Activated naive CD4-positive, alpha-beta T cell treated with anti-CD3 and anti-CD28 coated beads for 36 hours (primary cell): ENCODE measurements at regions not wholly inside any gene's neighbourhood (a gene's known extent, or its start where the extent isn't known, plus 50 kb on each side); places are given as distances from the start of the nearest gene placed in this dataset.
"Not testable (repeated sequence)": the region's sequence is repeated elsewhere in the genome, so short reads cannot be mapped to it uniquely, and the experiment has no call there.

Experiments
- CTCF ChIA-PET: fragments of 350-600 bp; sonication (Branson Sonifier 250); formaldehyde crosslinking; loops from one replicate; lab custom pipeline; 2021; ENCODE audit warnings: antibody characterized with exemption; lab: Charles Lee
- DNase-seq: peaks from one replicate; pipeline ENCODE4 v3.0.0-alpha.2; 2020
- H3K27ac Mint-ChIP-seq: one replicate; pipeline ENCODE4 v1.8.0; 2021; ENCODE audit warnings: mild to moderate bottlenecking, mixed read lengths
- H3K27me3 Mint-ChIP-seq: one replicate; pipeline ENCODE4 v1.8.0; 2021; ENCODE audit warnings: low read depth, mixed read lengths
- H3K36me3 Mint-ChIP-seq: one replicate; pipeline ENCODE4 v1.8.0; 2021; ENCODE audit warnings: low read depth, mixed read lengths
- H3K4me1 Mint-ChIP-seq: one replicate; pipeline ENCODE4 v1.8.0; 2021; ENCODE audit warnings: low read depth, mixed read lengths
- H3K4me3 Mint-ChIP-seq: one replicate; pipeline ENCODE4 v1.8.0; 2021; ENCODE audit warnings: mild to moderate bottlenecking, moderate library complexity, mixed read lengths
- H3K9me3 Mint-ChIP-seq: one replicate; pipeline ENCODE4 v1.8.0; 2021; ENCODE audit warnings: mixed read lengths
- intact Hi-C: fragments of 100-400 bp; cut with micrococcal nuclease; formaldehyde crosslinking; loops from one replicate; pipeline ENCODE4 v1.15.1; 2023

GRCh38 chr9:17083258-17083657 lies 51.6 kb upstream of the CNTLN start:
- DNase-seq, result no peak
- peaks cover 1% of the 10 kb centered on the region for H3K9me3 Mint-ChIP-seq
- CTCF ChIA-PET, result no interaction called here
- H3K36me3 Mint-ChIP-seq, result no peaks in the 10 kb centered on the region
- no peak overlapping the region for H3K27ac Mint-ChIP-seq
- H3K4me1 Mint-ChIP-seq, result no peaks in the 10 kb centered on the region
- no peaks in the 10 kb centered on the region for H3K27me3 Mint-ChIP-seq
- intact Hi-C loops, result no loop called here
- no peak overlapping the region for H3K4me3 Mint-ChIP-seq

- H3K9me3 Mint-ChIP-seq, result peaks cover 1% of the 10 kb centered on the region
- DNase-seq, result no peak
- CTCF ChIA-PET, result no interaction called here
- H3K27me3 Mint-ChIP-seq, result no peaks in the 10 kb centered on the region
- H3K4me1 Mint-ChIP-seq, result no peaks in the 10 kb centered on the region
- H3K36me3 Mint-ChIP-seq, result no peaks in the 10 kb centered on the region
- intact Hi-C loops, result no loop called here
- no peak overlapping the region for H3K4me3 Mint-ChIP-seq
- H3K27ac Mint-ChIP-seq, result no peak overlapping the region
Measured at GRCh38 chr9:17082343-17083064, 52.3 kb upstream of the CNTLN start.

- H3K4me1 Mint-ChIP-seq, result no peaks in the 10 kb centered on the region
- intact Hi-C loops, result no loop called here
- CTCF ChIA-PET, result no interaction called here
Measured at GRCh38 chr9:17081814-17082213, 53.0 kb upstream of the CNTLN start.

GRCh38 chr9:17081351-17081750 lies 53.5 kb upstream of the CNTLN start:
- no peaks in the 10 kb centered on the region for H3K36me3 Mint-ChIP-seq
- CTCF ChIA-PET, result no interaction called here
- no peaks in the 10 kb centered on the region for H3K27me3 Mint-ChIP-seq
- DNase-seq, result no peak
- peaks cover 1% of the 10 kb centered on the region for H3K9me3 Mint-ChIP-seq
- no peak overlapping the region for H3K27ac Mint-ChIP-seq
- H3K4me3 Mint-ChIP-seq, result no peak overlapping the region
- no peaks in the 10 kb centered on the region for H3K4me1 Mint-ChIP-seq
- intact Hi-C loops, result no loop called here

More at GRCh38 chr9:17081814-17082213, 53.0 kb upstream of the CNTLN start:
- no peak for DNase-seq
- no peak overlapping the region for H3K27ac Mint-ChIP-seq
- no peaks in the 10 kb centered on the region for H3K36me3 Mint-ChIP-seq
- no peak overlapping the region for H3K4me3 Mint-ChIP-seq
- H3K9me3 Mint-ChIP-seq, result peaks cover 1% of the 10 kb centered on the region
- H3K27me3 Mint-ChIP-seq, result no peaks in the 10 kb centered on the region

- CTCF ChIA-PET, result no interaction called here
- H3K4me3 Mint-ChIP-seq, result no peak overlapping the region
- H3K9me3 Mint-ChIP-seq, result no peaks in the 10 kb centered on the region
- intact Hi-C loops, result no loop called here
- no peaks in the 10 kb centered on the region for H3K36me3 Mint-ChIP-seq
- no peak for DNase-seq
- no peaks in the 10 kb centered on the region for H3K27me3 Mint-ChIP-seq
- no peak overlapping the region for H3K27ac Mint-ChIP-seq
- H3K4me1 Mint-ChIP-seq, result no peaks in the 10 kb centered on the region
Measured at GRCh38 chr9:17075758-17076485, 58.9 kb upstream of the CNTLN start.

GRCh38 chr9:17075146-17075757 lies 59.6 kb upstream of the CNTLN start:
- CTCF ChIA-PET, result no interaction called here
- Mint-ChIP-seq H3K27me3 (no peaks in the 10 kb centered on the region), H3K27ac (no peak overlapping the region), H3K4me1 (no peaks in the 10 kb centered on the region), H3K4me3 (no peak overlapping the region), H3K36me3 (no peaks in the 10 kb centered on the region), H3K9me3 (no peaks in the 10 kb centered on the region)
- no peak for DNase-seq
- intact Hi-C loops, result no loop called here

GRCh38 chr9:17072563-17072962 lies 62.3 kb upstream of the CNTLN start:
- H3K27ac Mint-ChIP-seq, H3K4me3 Mint-ChIP-seq, DNase-seq, intact Hi-C loops, H3K27me3 Mint-ChIP-seq, H3K4me1 Mint-ChIP-seq, H3K9me3 Mint-ChIP-seq, H3K36me3 Mint-ChIP-seq: not testable (repeated sequence)
- CTCF ChIA-PET, result interaction anchor here (1.3 kb wide), 1 partner anchor 9 kb away, joined by 3 read pairs; no protein-coding TSS in a partner anchor

GRCh38 chr9:17068671-17069070 lies 66.2 kb upstream of the CNTLN start:
- H3K27ac Mint-ChIP-seq, result no peak overlapping the region
- no peak overlapping the region for H3K4me3 Mint-ChIP-seq
- no peaks in the 10 kb centered on the region for H3K36me3 Mint-ChIP-seq
- no peaks in the 10 kb centered on the region for H3K4me1 Mint-ChIP-seq
- peaks cover 2% of the 10 kb centered on the region for H3K27me3 Mint-ChIP-seq
- intact Hi-C loops, result loop anchor here (10.0 kb wide), 1 partner anchor 1194 kb away; no protein-coding TSS in a partner anchor
- H3K9me3 Mint-ChIP-seq, result no peaks in the 10 kb centered on the region
- CTCF ChIA-PET, result no interaction called here
- DNase-seq, result no peak

- no peak for DNase-seq
- Mint-ChIP-seq H3K27ac (no peak overlapping the region), H3K4me3 (no peak overlapping the region), H3K27me3 (peaks cover 2% of the 10 kb centered on the region), H3K4me1 (no peaks in the 10 kb centered on the region), H3K36me3 (no peaks in the 10 kb centered on the region), H3K9me3 (no peaks in the 10 kb centered on the region)
- CTCF ChIA-PET, result interaction anchor here (1.1 kb wide), 1 partner anchor 17 kb away, joined by 4 read pairs; no protein-coding TSS in a partner anchor
- intact Hi-C loops, result loop anchor here (10.0 kb wide), 1 partner anchor 1190 kb away; no protein-coding TSS in a partner anchor
Measured at GRCh38 chr9:17065062-17065461, 69.8 kb upstream of the CNTLN start.

- Mint-ChIP-seq H3K27me3 (peaks cover 2% of the 10 kb centered on the region), H3K9me3 (no peaks in the 10 kb centered on the region), H3K4me3 (no peak overlapping the region), H3K27ac (no peak overlapping the region), H3K36me3 (no peaks in the 10 kb centered on the region), H3K4me1 (no peaks in the 10 kb centered on the region)
- DNase-seq, result no peak
- intact Hi-C loops, result loop anchor here (10.0 kb wide), 1 partner anchor 1190 kb away; no protein-coding TSS in a partner anchor
- CTCF ChIA-PET, result interaction anchor here (1.1 to 1.7 kb wide), 3 partner anchors 8 to 263 kb away, joined by 3 to 4 read pairs (median 3); no protein-coding TSS in a partner anchor
Measured at GRCh38 chr9:17064558-17064957, 70.3 kb upstream of the CNTLN start.

- CTCF ChIA-PET, result interaction anchor here (0.7 to 1.7 kb wide), 4 partner anchors 9 to 262 kb away, joined by 3 to 4 read pairs (median 3); no protein-coding TSS in a partner anchor
- intact Hi-C loops, result loop anchor here (1.0 to 10.0 kb wide), 2 partner anchors 400 to 1189 kb away; no protein-coding TSS in a partner anchor
- Mint-ChIP-seq H3K27me3 (peaks cover 2% of the 10 kb centered on the region), H3K27ac (no peak overlapping the region), H3K4me1 (no peaks in the 10 kb centered on the region), H3K36me3 (no peaks in the 10 kb centered on the region), H3K4me3 (no peak overlapping the region), H3K9me3 (no peaks in the 10 kb centered on the region)
- peak; percentile 6 for DNase-seq
Measured at GRCh38 chr9:17063535-17064135, 71.2 kb upstream of the CNTLN start.

- H3K4me1 Mint-ChIP-seq, result no peaks in the 10 kb centered on the region
- CTCF ChIA-PET, result interaction anchor here (0.8 to 1.4 kb wide), 3 partner anchors 9 to 1268 kb away, joined by 3 to 4 read pairs (median 3); no protein-coding TSS in a partner anchor
- no peak overlapping the region for H3K27ac Mint-ChIP-seq
- no peak for DNase-seq
- no peaks in the 10 kb centered on the region for H3K27me3 Mint-ChIP-seq
- peaks cover 2% of the 10 kb centered on the region for H3K9me3 Mint-ChIP-seq
- intact Hi-C loops, result loop anchor here (10.0 kb wide), 1 partner anchor 1188 kb away; no protein-coding TSS in a partner anchor
- no peaks in the 10 kb centered on the region for H3K36me3 Mint-ChIP-seq
- no peak overlapping the region for H3K4me3 Mint-ChIP-seq
Measured at GRCh38 chr9:17062497-17062896, 72.3 kb upstream of the CNTLN start.
